OCI-LY1 (cell line): ENCODE measurements at regions not wholly inside any gene's neighbourhood (a gene's known extent, or its start where the extent isn't known, plus 50 kb on each side); places are given as distances from the start of the nearest gene placed in this dataset.

ENCODE experiments used
- H2AFZ ChIP-seq: fragments of 200-600 bp; sonication (generic), shearing (Covaris generic); 2 replicates; pipeline ENCODE4 v1.6.0; 2014; ENCODE audit warnings: antibody characterized with exemption, mild to moderate bottlenecking, low read length
- H3F3A ChIP-seq: fragments of 200-600 bp; sonication (generic), shearing (Covaris generic); 2 replicates; pipeline ENCODE4 v1.6.0; 2014; ENCODE audit warnings: mild to moderate bottlenecking, antibody characterized with exemption, low read length, moderate library complexity; ENCODE audit not compliant: insufficient read depth
- H3K27ac ChIP-seq: fragments of 200-600 bp; sonication (generic); 2 replicates; pipeline ENCODE4 v1.5.1; 2014; ENCODE audit warnings: low read length, mixed run types, mild to moderate bottlenecking, low read depth; ENCODE audit not compliant: poor library complexity, severe bottlenecking
- H3K27me3 ChIP-seq: fragments of 200-600 bp; sonication (generic); 2 replicates; pipeline ENCODE4 v1.6.0; 2014; ENCODE audit warnings: antibody characterized with exemption, mild to moderate bottlenecking, low read length, moderate library complexity; ENCODE audit not compliant: insufficient read depth
- H3K36me3 ChIP-seq: fragments of 200-600 bp; sonication (generic); 2 replicates; pipeline ENCODE4 v1.6.1; 2014; ENCODE audit warnings: mild to moderate bottlenecking, antibody characterized with exemption, low read length, moderate library complexity, mixed read lengths; ENCODE audit not compliant: insufficient read depth
- H3K4me1 ChIP-seq: fragments of 200-600 bp; sonication (generic); 2 replicates; pipeline ENCODE4 v1.5.1; 2014; ENCODE audit warnings: mild to moderate bottlenecking, low read length, moderate library complexity; ENCODE audit not compliant: insufficient read depth, severe bottlenecking
- H3K4me2 ChIP-seq: fragments of 200-600 bp; sonication (generic), shearing (Covaris generic); 2 replicates; pipeline ENCODE4 v1.6.1; 2014; ENCODE audit warnings: low read length
- H3K4me3 ChIP-seq: fragments of 200-600 bp; sonication (generic); 2 replicates; pipeline ENCODE4 v1.5.1; 2014; ENCODE audit warnings: low read length, low read depth, mild to moderate bottlenecking, mixed read lengths; ENCODE audit not compliant: poor library complexity, severe bottlenecking
- H3K79me2 ChIP-seq: fragments of 200-600 bp; shearing (Covaris generic); 2 replicates; pipeline ENCODE4 v1.6.1; 2016; ENCODE audit warnings: mixed run types, low read length, mixed read lengths; ENCODE audit not compliant: insufficient read depth
- H3K9ac ChIP-seq: fragments of 200-600 bp; sonication (generic), shearing (Covaris generic); 2 replicates; pipeline ENCODE4 v1.6.1; 2014; ENCODE audit warnings: mild to moderate bottlenecking, low read length, mixed read lengths
- H3K9me2 ChIP-seq: fragments of 200-600 bp; sonication (generic), shearing (Covaris generic); 2 replicates; pipeline ENCODE4 v1.6.1; 2014; ENCODE audit warnings: low read depth, mild to moderate bottlenecking, low read length, mixed read lengths
- H3K9me3 ChIP-seq: fragments of 200-600 bp; shearing (Covaris generic); 2 replicates; pipeline ENCODE4 v1.6.1; 2014; ENCODE audit warnings: low read length, mixed read lengths
- H4K20me1 ChIP-seq: fragments of 200-600 bp; sonication (generic), shearing (Covaris generic); 2 replicates; pipeline ENCODE4 v1.6.0; 2016; ENCODE audit warnings: mild to moderate bottlenecking, low read length; ENCODE audit not compliant: insufficient read depth
- CTCF ChIP-seq: fragments of 200-600 bp; sonication (generic), shearing (Covaris generic); IDR thresholded peaks from 2 replicates; pipeline ENCODE4 v1.5.1; 2017; ENCODE audit warnings: mild to moderate bottlenecking, antibody characterized with exemption, low read length, moderate library complexity, mixed read lengths
- EZH2 ChIP-seq: fragments of 200-600 bp; sonication (generic), shearing (Covaris generic); IDR thresholded peaks from 2 replicates; pipeline ENCODE4 v1.8.0; 2017; ENCODE audit warnings: borderline replicate concordance, mixed run types, mild to moderate bottlenecking, antibody characterized with exemption, low read length, moderate library complexity, mixed read lengths

- Histone ChIP-seq H3K9ac (no peak overlapping the region), H4K20me1 (no peaks in the 10 kb centered on the region), H3K4me2 (no peak overlapping the region), H3K36me3 (no peaks in the 10 kb centered on the region), H3K27me3 (peaks cover 3% of the 10 kb centered on the region; the same call in 1 of the 2 replicates), H3K9me3 (no peaks in the 10 kb centered on the region), H3F3A (no peaks in the 10 kb centered on the region), H3K79me2 (no peaks in the 10 kb centered on the region), H3K4me1 (no peaks in the 10 kb centered on the region), H2AFZ (no peak overlapping the region), H3K4me3 (no peak overlapping the region), H3K27ac (no peak overlapping the region), H3K9me2 (no peaks in the 10 kb centered on the region)
- TF ChIP-seq CTCF (no peak), EZH2 (no peak)
Observed at GRCh38 chr17:79476074-79476652, 134.7 kb downstream of the RBFOX3 start.

DNA sequence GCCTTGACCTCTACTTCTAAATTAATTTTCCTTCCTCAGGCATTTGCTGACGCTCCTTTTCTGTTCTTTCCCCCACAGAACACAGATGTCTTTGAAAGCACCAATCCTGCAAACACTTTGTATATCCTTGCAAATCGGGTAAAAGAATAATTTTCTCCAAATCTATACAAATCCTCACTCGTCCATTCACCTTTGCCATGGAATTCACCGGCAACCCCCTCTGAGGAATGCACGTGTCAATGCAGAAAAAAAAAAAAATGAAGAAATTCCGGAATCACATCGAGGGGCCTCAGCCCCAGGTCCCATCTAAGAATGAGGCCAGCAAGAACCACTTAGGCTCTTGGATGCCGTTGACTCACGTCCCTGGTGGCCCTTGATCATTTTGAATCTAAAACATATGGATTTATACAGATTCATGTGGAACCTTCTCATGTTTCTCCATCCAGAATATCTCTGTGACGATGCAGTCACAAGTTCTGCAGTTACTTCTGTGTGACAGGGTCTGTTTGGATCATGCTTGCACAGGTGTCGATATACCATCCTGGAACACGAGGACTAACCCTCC, 136.9 kb downstream of the RBFOX3 start:
- Histone ChIP-seq H3K27me3 (peaks cover 8% of the 10 kb centered on the region; the same call in 1 of the 2 replicates), H3K4me3 (no peak overlapping the region), H3K9ac (no peak overlapping the region), H3K4me2 (no peak overlapping the region), H3F3A (no peaks in the 10 kb centered on the region), H3K4me1 (no peaks in the 10 kb centered on the region), H3K36me3 (no peaks in the 10 kb centered on the region), H3K9me2 (no peaks in the 10 kb centered on the region), H4K20me1 (no peaks in the 10 kb centered on the region), H3K79me2 (no peaks in the 10 kb centered on the region), H3K27ac (no peak overlapping the region), H2AFZ (no peak overlapping the region), H3K9me3 (no peaks in the 10 kb centered on the region)
- TF ChIP-seq CTCF (no peak), EZH2 (no peak)

DNA sequence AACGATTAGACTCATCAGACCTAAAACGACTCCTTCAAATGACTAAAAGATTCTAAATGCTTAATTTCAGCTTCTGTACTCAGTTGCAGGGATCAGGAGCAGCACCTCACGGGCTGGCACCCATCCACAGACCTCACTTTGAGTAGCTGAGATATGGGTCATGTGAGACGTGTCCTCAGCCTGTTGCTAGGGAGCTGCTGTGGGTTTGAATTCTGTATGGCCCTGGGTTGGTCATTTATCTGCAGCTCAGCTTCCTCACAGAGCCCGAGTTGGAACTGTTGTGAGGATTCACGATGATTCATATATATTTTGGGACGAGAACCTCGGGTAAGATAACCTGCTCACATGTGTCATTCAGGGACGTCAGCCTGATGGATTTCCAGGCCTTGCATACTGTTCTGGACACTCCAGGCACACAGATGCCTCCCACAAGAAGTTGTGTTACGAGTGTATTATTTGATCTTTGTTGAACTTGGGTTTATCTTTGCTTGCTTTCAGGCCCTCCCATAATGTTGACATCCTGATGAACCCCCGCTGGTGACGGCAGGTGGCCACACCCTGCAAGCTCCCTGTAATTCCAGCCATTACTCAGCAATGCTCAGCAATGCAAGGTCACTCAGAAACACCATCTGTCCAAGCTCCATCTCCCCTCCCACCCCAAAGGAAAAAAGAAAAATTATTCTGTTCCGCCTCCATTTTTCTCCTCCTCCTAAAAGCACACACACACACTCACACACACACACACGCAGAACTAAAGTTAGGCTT, 137.6 kb downstream of the RBFOX3 start:
- no peak overlapping the region for H3K27ac ChIP-seq
- H3K9ac ChIP-seq: no peak overlapping the region
- no peaks in the 10 kb centered on the region for H3F3A ChIP-seq
- H3K27me3 ChIP-seq: peaks cover 8% of the 10 kb centered on the region; the same call in 1 of the 2 replicates
- H4K20me1 ChIP-seq: no peaks in the 10 kb centered on the region
- no peak for TF ChIP-seq EZH2
- no peak for TF ChIP-seq CTCF
- H3K4me2 ChIP-seq: no peak overlapping the region
- H3K4me1 ChIP-seq: no peaks in the 10 kb centered on the region
- H3K79me2 ChIP-seq: no peaks in the 10 kb centered on the region
- no peak overlapping the region for H3K4me3 ChIP-seq
- no peaks in the 10 kb centered on the region for H3K36me3 ChIP-seq
- no peak overlapping the region for H2AFZ ChIP-seq
- H3K9me3 ChIP-seq: no peaks in the 10 kb centered on the region
- H3K9me2 ChIP-seq: no peaks in the 10 kb centered on the region
